ENCODE measurements at regions not wholly inside any gene's neighbourhood (a gene's known extent, or its start where the extent isn't known, plus 50 kb on each side); places are given as distances from the start of the nearest gene placed in this dataset.

DNA sequence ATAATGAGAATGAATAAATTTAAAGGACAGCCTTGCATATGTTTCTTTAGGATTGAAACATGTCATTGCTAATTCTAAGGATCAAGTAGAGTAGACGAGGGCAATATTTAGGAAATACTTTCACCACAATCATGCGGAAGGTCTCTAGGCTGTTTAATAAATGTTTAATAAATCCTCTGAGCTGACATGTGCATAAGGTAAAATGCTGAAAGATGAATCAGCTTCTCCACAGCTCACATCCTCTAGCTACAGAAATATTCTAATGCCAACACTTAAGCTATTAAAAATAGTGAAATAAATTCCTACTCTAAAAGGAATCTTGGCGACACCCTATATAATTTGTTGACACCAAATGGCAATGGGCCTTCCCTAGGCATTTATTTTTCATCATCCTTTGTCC lies 407.3 kb downstream of the TBL1XR1 start:
- TF ChIP-seq POLR2A (IDR thresholded peaks at IDR 0.05; ENCODE audit: low read length) = no peak
- TF ChIP-seq GATA1 (IDR thresholded peaks at IDR 0.05; ENCODE audit: low read depth, low read length) = no peak

All from erythroblast (primary cell).